ENCODE measurements at regions not wholly inside any gene's neighbourhood (a gene's known extent, or its start where the extent isn't known, plus 50 kb on each side); places are given as distances from the start of the nearest gene placed in this dataset.

DNA sequence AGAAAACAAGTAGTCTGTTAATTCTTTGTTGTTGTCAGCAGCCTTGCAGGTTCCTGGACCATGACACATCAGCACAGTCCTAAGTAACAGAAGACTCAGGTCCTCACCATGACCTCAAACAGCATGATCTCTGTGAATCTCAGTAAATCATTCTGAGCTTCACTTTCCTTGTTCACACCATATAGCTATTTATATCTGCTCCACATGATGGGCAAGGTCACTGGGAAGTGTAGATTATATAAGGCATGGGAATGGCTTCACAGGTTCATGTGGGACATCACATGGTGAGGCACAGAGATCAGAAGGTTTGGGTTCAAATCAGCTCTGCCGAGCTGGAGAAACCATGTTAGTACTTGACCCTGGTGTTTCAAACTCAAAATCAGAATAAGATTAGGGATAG is 245.4 kb upstream of the SPTLC3 start:
- no peak overlapping the region for H3K4me3 Mint-ChIP-seq (ENCODE audit: unreplicated experiment)
- H3K27ac Mint-ChIP-seq (ENCODE audit: unreplicated experiment) = no peak overlapping the region
- no peak for DNase-seq
- TF ChIP-seq, protein P1, sequence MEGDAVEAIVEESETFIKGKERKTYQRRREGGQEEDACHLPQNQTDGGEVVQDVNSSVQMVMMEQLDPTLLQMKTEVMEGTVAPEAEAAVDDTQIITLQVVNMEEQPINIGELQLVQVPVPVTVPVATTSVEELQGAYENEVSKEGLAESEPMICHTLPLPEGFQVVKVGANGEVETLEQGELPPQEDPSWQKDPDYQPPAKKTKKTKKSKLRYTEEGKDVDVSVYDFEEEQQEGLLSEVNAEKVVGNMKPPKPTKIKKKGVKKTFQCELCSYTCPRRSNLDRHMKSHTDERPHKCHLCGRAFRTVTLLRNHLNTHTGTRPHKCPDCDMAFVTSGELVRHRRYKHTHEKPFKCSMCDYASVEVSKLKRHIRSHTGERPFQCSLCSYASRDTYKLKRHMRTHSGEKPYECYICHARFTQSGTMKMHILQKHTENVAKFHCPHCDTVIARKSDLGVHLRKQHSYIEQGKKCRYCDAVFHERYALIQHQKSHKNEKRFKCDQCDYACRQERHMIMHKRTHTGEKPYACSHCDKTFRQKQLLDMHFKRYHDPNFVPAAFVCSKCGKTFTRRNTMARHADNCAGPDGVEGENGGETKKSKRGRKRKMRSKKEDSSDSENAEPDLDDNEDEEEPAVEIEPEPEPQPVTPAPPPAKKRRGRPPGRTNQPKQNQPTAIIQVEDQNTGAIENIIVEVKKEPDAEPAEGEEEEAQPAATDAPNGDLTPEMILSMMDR (IDR thresholded peaks at IDR 0.05; ENCODE audit: partially characterized antibody, unreplicated experiment) = no peak
- H3K9me3 Mint-ChIP-seq (ENCODE audit: unreplicated experiment) = no peaks in the 10 kb centered on the region
- no peaks in the 10 kb centered on the region for H3K4me1 Mint-ChIP-seq (ENCODE audit: low read depth, unreplicated experiment)
- no peaks in the 10 kb centered on the region for H3K36me3 Mint-ChIP-seq (ENCODE audit: unreplicated experiment)
- H3K27me3 Mint-ChIP-seq (ENCODE audit: unreplicated experiment) = no peaks in the 10 kb centered on the region

DNA sequence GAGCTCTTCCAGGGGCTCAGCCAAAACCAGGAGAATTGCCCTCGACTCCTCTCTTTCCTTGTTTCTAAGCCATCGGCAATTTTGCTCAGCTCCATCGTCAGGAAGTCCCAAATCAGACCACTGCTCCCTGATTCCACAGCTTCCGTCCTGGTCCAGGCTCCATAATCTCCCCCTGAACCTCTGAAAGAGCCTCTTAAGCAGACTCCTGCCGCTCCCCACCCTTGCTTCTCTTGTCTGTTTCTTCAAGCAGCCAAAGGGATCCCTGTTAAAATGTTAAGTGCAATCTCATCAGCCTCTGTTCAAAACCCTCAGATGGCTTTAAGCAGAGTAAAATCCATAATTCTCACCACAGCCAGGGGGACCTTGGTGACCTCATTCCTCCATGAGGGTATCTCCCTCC is 244.7 kb upstream of the SPTLC3 start:
- no peak overlapping the region for H3K4me3 Mint-ChIP-seq (ENCODE audit: unreplicated experiment)
- H3K27me3 Mint-ChIP-seq (ENCODE audit: unreplicated experiment) = no peaks in the 10 kb centered on the region
- no peak overlapping the region for H3K27ac Mint-ChIP-seq (ENCODE audit: unreplicated experiment)
- TF ChIP-seq, protein P1 (IDR thresholded peaks at IDR 0.05; ENCODE audit: partially characterized antibody, unreplicated experiment) = no peak
- no peaks in the 10 kb centered on the region for H3K4me1 Mint-ChIP-seq (ENCODE audit: low read depth, unreplicated experiment)
- H3K9me3 Mint-ChIP-seq (ENCODE audit: unreplicated experiment) = no peaks in the 10 kb centered on the region
- no peak for DNase-seq
- H3K36me3 Mint-ChIP-seq (ENCODE audit: unreplicated experiment) = no peaks in the 10 kb centered on the region

DNA sequence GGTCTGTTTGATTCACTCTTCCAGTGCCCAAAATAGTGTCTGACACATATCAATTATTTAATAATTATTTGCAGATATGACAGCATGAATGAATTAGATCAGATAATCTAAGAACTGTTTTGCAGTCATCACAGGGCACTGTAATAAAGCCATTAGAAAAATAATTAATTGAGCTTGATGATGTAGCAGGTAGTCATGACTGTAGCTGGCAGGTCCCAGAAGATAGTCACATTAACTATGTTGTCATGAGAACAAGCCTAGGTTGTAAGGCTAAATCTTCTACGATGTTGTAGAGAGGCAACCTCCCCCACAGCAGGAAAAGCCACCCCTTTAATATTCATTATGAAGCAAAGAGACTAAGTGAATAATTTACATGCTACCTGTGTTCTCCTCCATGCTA is 243.9 kb upstream of the SPTLC3 start:
- H3K4me3 Mint-ChIP-seq (ENCODE audit: unreplicated experiment) = no peak overlapping the region
- H3K4me1 Mint-ChIP-seq (ENCODE audit: low read depth, unreplicated experiment) = no peaks in the 10 kb centered on the region
- no peak for DNase-seq
- H3K27ac Mint-ChIP-seq (ENCODE audit: unreplicated experiment) = no peak overlapping the region
- no peaks in the 10 kb centered on the region for H3K36me3 Mint-ChIP-seq (ENCODE audit: unreplicated experiment)
- TF ChIP-seq, protein P1 (IDR thresholded peaks at IDR 0.05; ENCODE audit: partially characterized antibody, unreplicated experiment) = no peak
- H3K9me3 Mint-ChIP-seq (ENCODE audit: unreplicated experiment) = no peaks in the 10 kb centered on the region
- H3K27me3 Mint-ChIP-seq (ENCODE audit: unreplicated experiment) = no peaks in the 10 kb centered on the region

DNA sequence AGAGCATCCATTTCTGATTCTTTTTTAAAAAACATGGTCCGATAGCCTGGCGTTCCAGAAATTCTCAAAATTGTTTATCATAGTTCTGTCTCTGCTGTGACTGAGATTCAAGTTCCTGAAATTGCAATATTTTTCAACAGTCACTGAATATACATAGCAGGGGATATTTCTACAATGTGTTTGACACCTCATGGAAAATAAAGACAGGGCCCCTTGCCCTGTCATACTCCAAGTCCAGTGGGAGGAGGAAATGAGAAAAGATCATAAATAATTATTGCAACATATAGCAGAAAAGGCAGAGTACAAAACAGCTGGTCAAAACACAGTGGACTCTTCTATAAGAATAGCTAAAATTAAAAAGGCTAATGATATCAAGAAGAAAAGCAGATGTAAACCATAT is 234.8 kb upstream of the SPTLC3 start:
- H3K36me3 Mint-ChIP-seq (ENCODE audit: unreplicated experiment) = no peaks in the 10 kb centered on the region
- TF ChIP-seq, protein P1 (IDR thresholded peaks at IDR 0.05; ENCODE audit: partially characterized antibody, unreplicated experiment) = no peak
- no peak overlapping the region for H3K27ac Mint-ChIP-seq (ENCODE audit: unreplicated experiment)
- no peaks in the 10 kb centered on the region for H3K4me1 Mint-ChIP-seq (ENCODE audit: low read depth, unreplicated experiment)
- no peak for DNase-seq
- H3K27me3 Mint-ChIP-seq (ENCODE audit: unreplicated experiment) = peaks cover 1% of the 10 kb centered on the region
- no peak overlapping the region for H3K4me3 Mint-ChIP-seq (ENCODE audit: unreplicated experiment)
- no peaks in the 10 kb centered on the region for H3K9me3 Mint-ChIP-seq (ENCODE audit: unreplicated experiment)

DNA sequence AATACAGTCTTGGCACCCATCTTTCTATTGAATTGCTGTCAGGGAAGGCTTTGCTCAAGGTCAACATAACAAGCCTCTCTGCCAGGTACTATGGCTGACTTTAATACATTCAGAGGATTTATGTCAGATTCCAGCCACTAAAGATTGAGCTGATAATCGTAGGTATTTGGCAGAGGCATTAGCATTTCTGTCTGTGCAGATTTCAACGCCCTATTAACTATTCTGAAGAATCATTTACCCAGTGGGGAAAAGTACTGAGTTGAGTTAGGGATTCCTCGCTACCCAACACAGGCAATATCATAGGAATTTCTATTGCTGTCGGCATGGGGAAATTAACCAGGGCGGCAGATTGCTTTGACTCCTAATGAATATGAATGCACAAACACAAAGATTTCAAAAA is 233.7 kb upstream of the SPTLC3 start:
- H3K27ac Mint-ChIP-seq (ENCODE audit: unreplicated experiment) = no peak overlapping the region
- H3K4me3 Mint-ChIP-seq (ENCODE audit: unreplicated experiment) = no peak overlapping the region
- no peaks in the 10 kb centered on the region for H3K9me3 Mint-ChIP-seq (ENCODE audit: unreplicated experiment)
- DNase-seq = no peak
- TF ChIP-seq, protein P1 (IDR thresholded peaks at IDR 0.05; ENCODE audit: partially characterized antibody, unreplicated experiment) = no peak
- H3K4me1 Mint-ChIP-seq (ENCODE audit: low read depth, unreplicated experiment) = no peaks in the 10 kb centered on the region
- peaks cover 1% of the 10 kb centered on the region for H3K27me3 Mint-ChIP-seq (ENCODE audit: unreplicated experiment)
- no peaks in the 10 kb centered on the region for H3K36me3 Mint-ChIP-seq (ENCODE audit: unreplicated experiment)
